ENCODE measurements at regions not wholly inside any gene's neighbourhood (a gene's known extent, or its start where the extent isn't known, plus 50 kb on each side); places are given as distances from the start of the nearest gene placed in this dataset.

- no peak for DNase-seq
Observed at GRCh38 chr22:44387486-44387885, 74.7 kb upstream of the SHISAL1 start.

GRCh38 chr22:44386386-44387035 lies 73.8 kb upstream of the SHISAL1 start:
- no peak for DNase-seq

- no peak for DNase-seq
Observed at GRCh38 chr22:44385781-44386180, 73.0 kb upstream of the SHISAL1 start.

- no peak for DNase-seq
Observed at GRCh38 chr22:44385296-44385610, 72.5 kb upstream of the SHISAL1 start.

- no peak for DNase-seq
Observed at GRCh38 chr22:44384563-44385295, 72.0 kb upstream of the SHISAL1 start.

GRCh38 chr22:44383652-44384562 lies 71.2 kb upstream of the SHISAL1 start:
- no peak for DNase-seq

GRCh38 chr22:44383064-44383575 lies 70.4 kb upstream of the SHISAL1 start:
- DNase-seq: no peak

- peak; percentile 60 for DNase-seq
Observed at GRCh38 chr22:44382116-44383038, 69.6 kb upstream of the SHISAL1 start.

GRCh38 chr22:44381761-44382115 lies 69.0 kb upstream of the SHISAL1 start:
- DNase-seq: no peak

- DNase-seq: no peak
Observed at GRCh38 chr22:44380756-44381486, 68.2 kb upstream of the SHISAL1 start.

- no peak for DNase-seq
Observed at GRCh38 chr22:44379817-44380755, 67.3 kb upstream of the SHISAL1 start.

GRCh38 chr22:44378380-44378779 lies 65.6 kb upstream of the SHISAL1 start:
- DNase-seq: no peak

GRCh38 chr22:44375451-44375850 lies 62.7 kb upstream of the SHISAL1 start:
- DNase-seq: no peak

- no peak for DNase-seq
Observed at GRCh38 chr22:44373234-44373633, 60.5 kb upstream of the SHISAL1 start.

GRCh38 chr22:44372611-44373010 lies 59.9 kb upstream of the SHISAL1 start:
- DNase-seq: no peak

- no peak for DNase-seq
Observed at GRCh38 chr22:44371741-44372525, 59.2 kb upstream of the SHISAL1 start.

GRCh38 chr22:44369916-44370801 lies 57.4 kb upstream of the SHISAL1 start:
- DNase-seq: no peak

GRCh38 chr22:44369293-44369661 lies 56.5 kb upstream of the SHISAL1 start:
- DNase-seq: no peak

Measured in left kidney (tissue), 1 donor.